ENCODE measurements at regions not wholly inside any gene's neighbourhood (a gene's known extent, or its start where the extent isn't known, plus 50 kb on each side); places are given as distances from the start of the nearest gene placed in this dataset.

- BruUV-seq (replicated peaks) = no TSS peak
- Histone ChIP-seq H3K27me3 (replicated peaks; ENCODE audit: control insufficient read depth, insufficient read depth, low read length) (no peaks in the 10 kb centered on the region), H3K4me1 (no peaks in the 10 kb centered on the region), H3K9me3 (no peaks in the 10 kb centered on the region), H3K4me3 (ENCODE audit: low read depth, low read length) (no peak overlapping the region), H3K36me3 (ENCODE audit: control insufficient read depth, insufficient read depth, low read length) (no peaks in the 10 kb centered on the region)
- no peaks in the 10 kb centered on the region for H3K36me3 Mint-ChIP-seq (ENCODE audit: insufficient read depth, unreplicated experiment)
- DNase-seq = no peak
- intact Hi-C loops (cut with micrococcal nuclease; ENCODE audit: unreplicated experiment) = no loop called here
- POLR2A ChIA-PET = no interaction called here
- H3K27ac Mint-ChIP-seq (ENCODE audit: unreplicated experiment) = no peak overlapping the region
- peaks cover 19% of the 10 kb centered on the region for H3K27me3 Mint-ChIP-seq (ENCODE audit: insufficient read depth, unreplicated experiment)
- TF ChIP-seq CTCF (IDR thresholded peaks at IDR 0.05; ENCODE audit: insufficient read depth in 1 of 2, low read depth in 1 of 2, low read length in 1 of 2, severe bottlenecking in 1 of 2, unreplicated experiment in 1 of 2) = no peak
- CTCF ChIA-PET = no interaction called here
- no peaks in the 10 kb centered on the region for H3K9me3 Mint-ChIP-seq (ENCODE audit: unreplicated experiment)
- H3K4me3 Mint-ChIP-seq (ENCODE audit: unreplicated experiment) = no peak overlapping the region
- H3K4me1 Mint-ChIP-seq (ENCODE audit: low read depth, unreplicated experiment) = peaks cover 13% of the 10 kb centered on the region
These were observed 184.9 kb downstream of the RTP5 start for GRCh38 chr2:242054406-242054805.

GRCh38 chr2:242054881-242055801 lies 185.6 kb downstream of the RTP5 start:
- H3K9me3 Mint-ChIP-seq (ENCODE audit: unreplicated experiment) = no peaks in the 10 kb centered on the region
- no peaks in the 10 kb centered on the region for H3K36me3 Mint-ChIP-seq (ENCODE audit: insufficient read depth, unreplicated experiment)
- H3K4me1 ChIP-seq = no peaks in the 10 kb centered on the region
- intact Hi-C loops (cut with micrococcal nuclease; ENCODE audit: unreplicated experiment) = no loop called here
- BruUV-seq (replicated peaks) = no TSS peak
- DNase-seq = no peak
- H3K9me3 ChIP-seq = no peaks in the 10 kb centered on the region
- no peaks in the 10 kb centered on the region for H3K36me3 ChIP-seq (ENCODE audit: control insufficient read depth, insufficient read depth, low read length)
- H3K27me3 ChIP-seq (replicated peaks; ENCODE audit: control insufficient read depth, insufficient read depth, low read length) = no peaks in the 10 kb centered on the region
- no peak overlapping the region for H3K4me3 ChIP-seq (ENCODE audit: low read depth, low read length)
- peaks cover 19% of the 10 kb centered on the region for H3K27me3 Mint-ChIP-seq (ENCODE audit: insufficient read depth, unreplicated experiment)
- POLR2A ChIA-PET = interaction anchor here (0.5 kb wide), 1 partner anchor 32 kb away, joined by 7 read pairs; no protein-coding TSS in a partner anchor
- H3K4me3 Mint-ChIP-seq (ENCODE audit: unreplicated experiment) = no peak overlapping the region
- no peak overlapping the region for H3K27ac Mint-ChIP-seq (ENCODE audit: unreplicated experiment)
- CTCF ChIA-PET = no interaction called here
- peaks cover 13% of the 10 kb centered on the region for H3K4me1 Mint-ChIP-seq (ENCODE audit: low read depth, unreplicated experiment)
- TF ChIP-seq CTCF (IDR thresholded peaks at IDR 0.05; ENCODE audit: insufficient read depth in 1 of 2, low read depth in 1 of 2, low read length in 1 of 2, severe bottlenecking in 1 of 2, unreplicated experiment in 1 of 2) = no peak

DNA sequence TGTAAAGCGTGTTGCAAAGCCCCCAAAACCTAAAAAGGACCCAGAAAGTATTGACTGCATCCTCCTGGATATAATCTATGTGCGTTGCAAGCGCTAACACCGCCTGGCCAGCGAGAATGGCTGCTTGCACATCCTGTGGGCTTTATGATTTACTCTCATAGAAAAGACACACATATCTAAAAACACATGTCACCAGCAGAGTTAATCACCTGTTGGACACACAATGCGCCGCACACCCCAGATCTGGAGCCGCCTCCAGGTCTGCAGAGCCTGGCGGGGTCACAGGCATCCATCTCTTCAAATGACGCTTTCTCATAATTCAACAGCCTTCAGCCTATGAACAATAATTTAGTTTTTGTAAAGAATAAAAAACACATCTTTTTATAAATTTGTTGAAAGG lies 186.5 kb downstream of the RTP5 start:
- Mint-ChIP-seq H3K9me3 (ENCODE audit: unreplicated experiment) (no peaks in the 10 kb centered on the region), H3K36me3 (ENCODE audit: insufficient read depth, unreplicated experiment) (no peaks in the 10 kb centered on the region), H3K27me3 (ENCODE audit: insufficient read depth, unreplicated experiment) (peaks cover 17% of the 10 kb centered on the region), H3K4me3 (ENCODE audit: unreplicated experiment) (no peak overlapping the region), H3K4me1 (ENCODE audit: low read depth, unreplicated experiment) (peaks cover 9% of the 10 kb centered on the region), H3K27ac (ENCODE audit: unreplicated experiment) (no peak overlapping the region)
- intact Hi-C loops (cut with micrococcal nuclease; ENCODE audit: unreplicated experiment) = no loop called here
- no peaks in the 10 kb centered on the region for H3K27me3 ChIP-seq (replicated peaks; ENCODE audit: control insufficient read depth, insufficient read depth, low read length)
- H3K4me3 ChIP-seq (ENCODE audit: low read depth, low read length) = no peak overlapping the region
- CTCF ChIA-PET = no interaction called here
- TF ChIP-seq CTCF (IDR thresholded peaks at IDR 0.05; ENCODE audit: insufficient read depth in 1 of 2, low read depth in 1 of 2, low read length in 1 of 2, severe bottlenecking in 1 of 2, unreplicated experiment in 1 of 2) = no peak
- H3K4me1 ChIP-seq = no peaks in the 10 kb centered on the region
- H3K36me3 ChIP-seq (ENCODE audit: control insufficient read depth, insufficient read depth, low read length) = no peaks in the 10 kb centered on the region
- no peaks in the 10 kb centered on the region for H3K9me3 ChIP-seq
- no TSS peak for BruUV-seq (replicated peaks)
- DNase-seq = no peak
- POLR2A ChIA-PET = no interaction called here
